KMS-11 (cell line): ENCODE measurements at regions not wholly inside any gene's neighbourhood (a gene's known extent, or its start where the extent isn't known, plus 50 kb on each side); places are given as distances from the start of the nearest gene placed in this dataset.

Source experiments
- H2AFZ ChIP-seq: fragments of 200-600 bp; sonication (generic); 2 replicates; pipeline ENCODE4 v1.6.1; 2016; ENCODE audit warnings: antibody characterized with exemption, mixed run types, low read depth
- H3K27ac ChIP-seq: fragments of 200-600 bp; sonication (generic); 2 replicates; pipeline ENCODE4 v1.6.1; 2016; ENCODE audit warnings: mild to moderate bottlenecking, mixed run types
- H3K27me3 ChIP-seq: fragments of 200-600 bp; sonication (generic); 2 replicates; pipeline ENCODE4 v1.6.1; 2017; ENCODE audit warnings: mild to moderate bottlenecking, low read depth, mixed run types, moderate library complexity; ENCODE audit not compliant: insufficient read depth
- H3K36me3 ChIP-seq: fragments of 200-600 bp; sonication (generic); 2 replicates; pipeline ENCODE4 v1.6.1; 2017; ENCODE audit warnings: mild to moderate bottlenecking, mixed run types; ENCODE audit not compliant: insufficient read depth
- H3K4me1 ChIP-seq: fragments of 200-600 bp; sonication (generic); 2 replicates; pipeline ENCODE4 v1.6.1; 2016; ENCODE audit warnings: mild to moderate bottlenecking, low read depth, mixed run types; ENCODE audit not compliant: poor library complexity, severe bottlenecking
- H3K4me2 ChIP-seq: fragments of 200-600 bp; sonication (generic); 2 replicates; pipeline ENCODE4 v1.7.0; 2016; ENCODE audit warnings: mild to moderate bottlenecking, mixed run types
- H3K4me3 ChIP-seq: fragments of 200-600 bp; sonication (generic); IDR thresholded peaks from 2 replicates; pipeline ENCODE4 v1.6.1; 2017; ENCODE audit warnings: low read depth, low read length, mixed read lengths; ENCODE audit not compliant: insufficient read depth
- H3K79me2 ChIP-seq: fragments of 200-600 bp; sonication (generic); 2 replicates; pipeline ENCODE4 v1.6.1; 2016; ENCODE audit warnings: low read depth, mixed run types; ENCODE audit not compliant: insufficient read depth
- H3K9ac ChIP-seq: fragments of 200-600 bp; sonication (generic); 2 replicates; pipeline ENCODE4 v1.6.1; 2016; ENCODE audit warnings: mild to moderate bottlenecking, mixed run types
- H4K20me1 ChIP-seq: fragments of 200-600 bp; sonication (generic); 2 replicates; pipeline ENCODE4 v1.6.1; 2016; ENCODE audit warnings: mild to moderate bottlenecking, mixed run types; ENCODE audit not compliant: insufficient read depth
- TF ChIP-seq, protein P1 (sequence below): fragments of 200-600 bp; sonication (generic); conservative IDR thresholded peaks from 2 replicates; pipeline ENCODE4 v1.6.1; 2017; ENCODE audit warnings: low read depth, mild to moderate bottlenecking, antibody characterized with exemption, low read length, moderate library complexity, mixed read lengths

DNA sequence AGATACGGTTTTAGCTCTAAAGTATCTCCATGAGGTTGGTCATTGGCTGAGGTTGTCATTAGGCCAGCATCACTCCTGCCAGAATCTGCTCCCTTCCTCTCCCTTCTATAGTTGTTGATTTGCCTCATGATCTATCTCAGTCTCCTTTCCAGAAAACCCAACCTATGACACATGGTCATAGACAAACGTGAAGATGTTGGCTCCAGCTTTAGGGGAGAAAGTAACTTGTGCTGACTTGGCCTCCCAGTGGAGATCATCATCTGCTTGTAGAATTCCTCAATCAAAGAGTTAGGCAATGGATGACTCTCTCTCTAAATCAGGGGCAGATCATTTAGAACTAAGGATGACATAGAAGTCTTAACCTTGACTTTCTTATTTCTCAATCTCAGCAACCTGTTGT lies 894.4 kb downstream of the TTLL7 start:
- TF ChIP-seq, protein P1, sequence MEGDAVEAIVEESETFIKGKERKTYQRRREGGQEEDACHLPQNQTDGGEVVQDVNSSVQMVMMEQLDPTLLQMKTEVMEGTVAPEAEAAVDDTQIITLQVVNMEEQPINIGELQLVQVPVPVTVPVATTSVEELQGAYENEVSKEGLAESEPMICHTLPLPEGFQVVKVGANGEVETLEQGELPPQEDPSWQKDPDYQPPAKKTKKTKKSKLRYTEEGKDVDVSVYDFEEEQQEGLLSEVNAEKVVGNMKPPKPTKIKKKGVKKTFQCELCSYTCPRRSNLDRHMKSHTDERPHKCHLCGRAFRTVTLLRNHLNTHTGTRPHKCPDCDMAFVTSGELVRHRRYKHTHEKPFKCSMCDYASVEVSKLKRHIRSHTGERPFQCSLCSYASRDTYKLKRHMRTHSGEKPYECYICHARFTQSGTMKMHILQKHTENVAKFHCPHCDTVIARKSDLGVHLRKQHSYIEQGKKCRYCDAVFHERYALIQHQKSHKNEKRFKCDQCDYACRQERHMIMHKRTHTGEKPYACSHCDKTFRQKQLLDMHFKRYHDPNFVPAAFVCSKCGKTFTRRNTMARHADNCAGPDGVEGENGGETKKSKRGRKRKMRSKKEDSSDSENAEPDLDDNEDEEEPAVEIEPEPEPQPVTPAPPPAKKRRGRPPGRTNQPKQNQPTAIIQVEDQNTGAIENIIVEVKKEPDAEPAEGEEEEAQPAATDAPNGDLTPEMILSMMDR = no peak
- no peak overlapping the region for H3K9ac ChIP-seq
- no peaks in the 10 kb centered on the region for H3K36me3 ChIP-seq
- H3K79me2 ChIP-seq = no peaks in the 10 kb centered on the region
- H3K4me3 ChIP-seq = no peak overlapping the region
- no peak overlapping the region for H3K4me2 ChIP-seq
- no peak overlapping the region for H2AFZ ChIP-seq
- H3K27ac ChIP-seq = no peak overlapping the region
- no peaks in the 10 kb centered on the region for H3K27me3 ChIP-seq
- no peaks in the 10 kb centered on the region for H3K4me1 ChIP-seq
- H4K20me1 ChIP-seq = no peaks in the 10 kb centered on the region

DNA sequence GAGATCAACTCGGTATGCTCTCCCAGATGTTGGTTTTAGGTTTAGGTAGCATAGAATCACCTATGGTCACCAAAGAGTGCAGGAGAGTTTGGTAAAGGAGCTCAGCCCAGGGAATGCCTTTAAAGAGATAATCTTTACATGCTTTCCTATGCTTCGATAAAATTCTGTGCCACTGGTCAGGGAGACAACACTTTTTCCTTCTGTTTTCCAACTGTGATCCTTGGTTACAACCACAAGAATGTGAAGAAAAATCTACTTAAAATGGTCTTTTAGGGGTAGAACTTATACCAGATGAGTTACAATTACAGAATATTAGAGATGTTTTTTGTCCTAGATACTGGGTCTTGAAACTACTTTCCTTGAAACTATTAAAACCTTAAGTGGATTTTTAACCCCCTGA lies 895.6 kb downstream of the TTLL7 start:
- Histone ChIP-seq H3K36me3 (no peaks in the 10 kb centered on the region), H3K79me2 (no peaks in the 10 kb centered on the region), H3K27me3 (no peaks in the 10 kb centered on the region), H4K20me1 (no peaks in the 10 kb centered on the region), H3K27ac (no peak overlapping the region), H3K9ac (no peak overlapping the region), H2AFZ (no peak overlapping the region), H3K4me3 (no peak overlapping the region), H3K4me2 (no peak overlapping the region), H3K4me1 (no peaks in the 10 kb centered on the region)
- TF ChIP-seq, protein P1 = no peak

DNA sequence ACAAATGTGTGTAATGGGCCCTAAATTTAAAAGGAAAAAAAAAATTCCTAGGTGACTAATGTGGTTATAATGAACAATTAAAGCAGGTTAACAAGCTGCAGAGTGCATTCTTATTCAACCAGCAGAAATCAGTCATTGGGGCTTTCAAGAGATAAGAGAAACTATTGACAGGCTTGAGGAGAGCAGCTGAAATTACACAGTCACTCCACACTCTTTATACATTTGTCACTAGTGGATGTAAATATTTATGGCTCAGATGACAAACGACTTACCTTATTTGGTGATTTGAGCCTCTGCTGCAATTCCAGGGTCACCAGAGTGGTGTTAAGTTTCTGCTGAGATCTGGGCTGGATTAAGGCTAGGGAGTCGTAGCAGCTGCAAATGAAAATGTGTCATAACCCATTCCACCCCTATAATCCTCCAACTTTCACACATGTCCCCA lies 896.3 kb downstream of the TTLL7 start:
- TF ChIP-seq, protein P1 = no peak
- H3K36me3 ChIP-seq = no peaks in the 10 kb centered on the region
- H3K4me1 ChIP-seq = no peaks in the 10 kb centered on the region
- H3K4me3 ChIP-seq = no peak overlapping the region
- H3K27ac ChIP-seq = no peak overlapping the region
- H3K4me2 ChIP-seq = no peak overlapping the region
- no peaks in the 10 kb centered on the region for H4K20me1 ChIP-seq
- no peak overlapping the region for H2AFZ ChIP-seq
- no peaks in the 10 kb centered on the region for H3K27me3 ChIP-seq
- H3K79me2 ChIP-seq = no peaks in the 10 kb centered on the region
- H3K9ac ChIP-seq = no peak overlapping the region

DNA sequence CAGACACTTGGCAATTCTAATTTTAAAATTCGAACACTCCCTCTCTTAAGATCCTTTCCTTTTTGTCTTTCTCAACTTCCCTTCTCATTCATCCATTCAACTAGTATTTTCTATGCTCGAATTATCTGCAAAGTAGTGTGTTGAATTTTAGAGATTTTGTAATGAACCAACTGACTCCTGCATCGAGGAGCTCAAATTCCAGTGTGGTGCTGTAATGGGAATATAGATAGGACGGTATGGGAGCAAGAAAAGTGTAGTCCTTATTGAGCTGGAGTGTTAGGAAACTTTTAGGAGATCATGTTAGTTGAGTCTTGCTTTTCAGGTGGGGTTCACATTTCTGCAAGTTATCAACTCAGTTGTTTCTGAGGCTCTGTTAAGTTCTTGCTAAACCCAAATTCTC lies 897.5 kb downstream of the TTLL7 start:
- no peaks in the 10 kb centered on the region for H3K27me3 ChIP-seq
- H3K9ac ChIP-seq = no peak overlapping the region
- H3K79me2 ChIP-seq = no peaks in the 10 kb centered on the region
- H3K27ac ChIP-seq = no peak overlapping the region
- H4K20me1 ChIP-seq = no peaks in the 10 kb centered on the region
- no peaks in the 10 kb centered on the region for H3K4me1 ChIP-seq
- H3K4me2 ChIP-seq = no peak overlapping the region
- H3K36me3 ChIP-seq = no peaks in the 10 kb centered on the region
- H2AFZ ChIP-seq = no peak overlapping the region
- no peak overlapping the region for H3K4me3 ChIP-seq
- TF ChIP-seq, protein P1 = no peak
